ENCODE measurements at regions not wholly inside any gene's neighbourhood (a gene's known extent, or its start where the extent isn't known, plus 50 kb on each side); places are given as distances from the start of the nearest gene placed in this dataset.

DNA sequence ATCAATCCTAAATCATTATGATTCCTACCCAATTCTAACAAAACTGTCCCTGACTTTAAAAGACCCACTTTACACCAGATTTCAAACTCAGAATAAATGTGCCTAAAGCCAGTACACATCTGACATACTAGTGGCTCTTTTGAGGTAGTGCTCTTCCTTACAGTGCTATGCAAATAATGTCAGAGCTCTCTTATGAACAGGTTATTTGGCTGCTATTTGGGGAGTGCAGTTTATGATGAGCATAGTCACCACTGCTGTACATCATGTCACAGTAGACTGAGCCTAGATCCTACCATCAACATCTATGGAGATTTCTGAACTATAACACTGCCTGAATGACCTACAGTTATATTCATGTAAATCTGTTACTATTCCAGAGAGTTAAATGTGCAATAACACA is 50.4 kb upstream of the PAGE5 start:
- H3K9ac ChIP-seq (ENCODE audit: low read depth, low read length), result no peak overlapping the region
- no peak overlapping the region for H4K5ac ChIP-seq (ENCODE audit: low read depth, low read length)
- H3K36me3 ChIP-seq (ENCODE audit: control insufficient read depth, insufficient read depth, low read length), result no peaks in the 10 kb centered on the region
- no peak overlapping the region for H3K18ac ChIP-seq (ENCODE audit: low read depth, low read length)
- H2AFZ ChIP-seq (replicated peaks; ENCODE audit: low read length, poor library complexity), result no peak overlapping the region
- no peak overlapping the region for H2BK20ac ChIP-seq (ENCODE audit: low read depth, low read length)
- H3K9me3 ChIP-seq (ENCODE audit: control insufficient read depth, insufficient read depth, low read length), result no peaks in the 10 kb centered on the region; the same call in 1 of the 2 replicates
- peaks cover 2% of the 10 kb centered on the region; the same call in 1 of the 2 replicates for H3K27me3 ChIP-seq (ENCODE audit: control insufficient read depth, insufficient read depth, low read length)
- no TSS peak for BruUV-seq (replicated peaks)
- no peak for DNase-seq
- in situ Hi-C loops (cut with MboI; ENCODE audit: low sequenced_read_pairs) (loop anchor here (25.0 kb wide), 1 partner anchor 1568 kb away; the partner anchor contains the start of gene NBDY), intact Hi-C loops (cut with micrococcal nuclease) (no loop called here), dilution Hi-C loops (cut with HindIII; ENCODE audit: low sequenced_read_pairs, unreplicated experiment) (no loop called here)
- no peak overlapping the region for H3K23ac ChIP-seq (ENCODE audit: low read depth, low read length)
- ChIA-PET CTCF (no interaction called here), POLR2A (ENCODE audit: unreplicated experiment) (no interaction called here)
- no peak overlapping the region for H4K8ac ChIP-seq (ENCODE audit: low read depth in 2 of 2, low read length in 2 of 2)
- H2AK5ac ChIP-seq (ENCODE audit: low read depth, low read length), result no peak overlapping the region
- H3K27ac ChIP-seq (ENCODE audit: insufficient read depth, low read length), result no peak overlapping the region
- no peaks in the 10 kb centered on the region for H3K79me1 ChIP-seq (ENCODE audit: low read depth in 1 of 2, low read length in 2 of 2)
- H4K20me1 ChIP-seq (ENCODE audit: insufficient read depth, low read length), result no peaks in the 10 kb centered on the region
- no peaks in the 10 kb centered on the region for H3K9me1 ChIP-seq (ENCODE audit: insufficient read depth, low read length)
- H2AK9ac ChIP-seq (replicated peaks; ENCODE audit: low read depth, low read length, poor library complexity), result no peak overlapping the region
- no peak overlapping the region for H3K4me2 ChIP-seq (ENCODE audit: low read depth, low read length)
- no peak overlapping the region for H2BK5ac ChIP-seq (ENCODE audit: low read depth, low read length, poor library complexity, severe bottlenecking)
- no peak overlapping the region for H3K4ac ChIP-seq (ENCODE audit: low read depth, low read length)
- no peak for TF ChIP-seq RCOR1 (IDR thresholded peaks at IDR 0.05; ENCODE audit: insufficient replicate concordance, low read length)
- TF ChIP-seq CHD1 (IDR thresholded peaks at IDR 0.05; ENCODE audit: low read depth, low read length), result no peak
- no peak for TF ChIP-seq RFX5 (IDR thresholded peaks at IDR 0.05; ENCODE audit: low read depth, low read length)
- TF ChIP-seq SMC3 (IDR thresholded peaks at IDR 0.05; ENCODE audit: low read depth, low read length), result no peak
- TF ChIP-seq BHLHE40 (IDR thresholded peaks at IDR 0.05; ENCODE audit: low read depth, low read length), result no peak
- TF ChIP-seq RAD21 (IDR thresholded peaks at IDR 0.05; ENCODE audit: low read length), result no peak
- no peak for TF ChIP-seq MAZ (IDR thresholded peaks at IDR 0.05; ENCODE audit: borderline replicate concordance, low read depth, low read length)
- no peak for TF ChIP-seq FOS (IDR thresholded peaks at IDR 0.05; ENCODE audit: low read depth, low read length)
- TF ChIP-seq, protein P1, sequence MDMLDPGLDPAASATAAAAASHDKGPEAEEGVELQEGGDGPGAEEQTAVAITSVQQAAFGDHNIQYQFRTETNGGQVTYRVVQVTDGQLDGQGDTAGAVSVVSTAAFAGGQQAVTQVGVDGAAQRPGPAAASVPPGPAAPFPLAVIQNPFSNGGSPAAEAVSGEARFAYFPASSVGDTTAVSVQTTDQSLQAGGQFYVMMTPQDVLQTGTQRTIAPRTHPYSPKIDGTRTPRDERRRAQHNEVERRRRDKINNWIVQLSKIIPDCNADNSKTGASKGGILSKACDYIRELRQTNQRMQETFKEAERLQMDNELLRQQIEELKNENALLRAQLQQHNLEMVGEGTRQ (IDR thresholded peaks at IDR 0.05; ENCODE audit: low read depth, low read length), result no peak
- TF ChIP-seq CEBPB (IDR thresholded peaks at IDR 0.05; ENCODE audit: low read depth, low read length), result no peak
- TF ChIP-seq, protein P2, sequence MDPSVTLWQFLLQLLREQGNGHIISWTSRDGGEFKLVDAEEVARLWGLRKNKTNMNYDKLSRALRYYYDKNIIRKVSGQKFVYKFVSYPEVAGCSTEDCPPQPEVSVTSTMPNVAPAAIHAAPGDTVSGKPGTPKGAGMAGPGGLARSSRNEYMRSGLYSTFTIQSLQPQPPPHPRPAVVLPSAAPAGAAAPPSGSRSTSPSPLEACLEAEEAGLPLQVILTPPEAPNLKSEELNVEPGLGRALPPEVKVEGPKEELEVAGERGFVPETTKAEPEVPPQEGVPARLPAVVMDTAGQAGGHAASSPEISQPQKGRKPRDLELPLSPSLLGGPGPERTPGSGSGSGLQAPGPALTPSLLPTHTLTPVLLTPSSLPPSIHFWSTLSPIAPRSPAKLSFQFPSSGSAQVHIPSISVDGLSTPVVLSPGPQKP (IDR thresholded peaks at IDR 0.05; ENCODE audit: borderline replicate concordance, low read depth, low read length), result no peak
- no peak overlapping the region for H3K14ac ChIP-seq (replicated peaks; ENCODE audit: low read depth, low read length)
- H2BK120ac ChIP-seq (ENCODE audit: low read depth, low read length), result no peak overlapping the region
- no peak overlapping the region for H3K4me3 ChIP-seq (ENCODE audit: insufficient read depth, low read depth, low read length)
- H2BK15ac ChIP-seq (ENCODE audit: low read depth, low read length), result no peak overlapping the region
- no peaks in the 10 kb centered on the region for H3K4me1 ChIP-seq (ENCODE audit: control insufficient read depth, insufficient read depth, low read length)
- no peak overlapping the region for H4K91ac ChIP-seq (ENCODE audit: insufficient read depth, low read depth, low read length)
- ATAC-seq (ENCODE audit: low read depth), result no peak
- no peak overlapping the region for H3K56ac ChIP-seq (ENCODE audit: extremely low read depth, insufficient read depth, low read length)

Data from IMR-90 (cell line).